NCI-H2196 (cell line): ENCODE measurements at regions not wholly inside any gene's neighbourhood (a gene's known extent, or its start where the extent isn't known, plus 50 kb on each side); places are given as distances from the start of the nearest gene placed in this dataset.
"Not testable (repeated sequence)": the region's sequence is repeated elsewhere in the genome, so short reads cannot be mapped to it uniquely, and the experiment has no call there.

Source experiments
- DNase-seq: peaks from one replicate; lab custom pipeline; 2025; ENCODE audit not compliant: unreplicated experiment; lab: John Stamatoyannopoulos, UW

- no peak for DNase-seq
Measured at GRCh38 chr2:239719791-239720360, 305.3 kb downstream of the NDUFA10 start.

- DNase-seq: not testable (repeated sequence)
Measured at GRCh38 chr2:239718991-239719390, 306.2 kb downstream of the NDUFA10 start.

GRCh38 chr2:239717706-239718105 is 307.4 kb downstream of the NDUFA10 start:
- DNase-seq: no peak

GRCh38 chr2:239717319-239717675 is 307.8 kb downstream of the NDUFA10 start:
- no peak for DNase-seq

- DNase-seq: no peak
Measured at GRCh38 chr2:239716536-239717318, 308.4 kb downstream of the NDUFA10 start.

- no peak for DNase-seq
Measured at GRCh38 chr2:239716009-239716408, 309.1 kb downstream of the NDUFA10 start.

- no peak for DNase-seq
Measured at GRCh38 chr2:239715606-239716005, 309.5 kb downstream of the NDUFA10 start.

GRCh38 chr2:239715202-239715601 is 309.9 kb downstream of the NDUFA10 start:
- no peak for DNase-seq

GRCh38 chr2:239714116-239714515 is 311.0 kb downstream of the NDUFA10 start:
- DNase-seq: no peak

- no peak for DNase-seq
Measured at GRCh38 chr2:239712755-239713154, 311.9 kb upstream of the HDAC4 start.

GRCh38 chr2:239711911-239712570 is 311.2 kb upstream of the HDAC4 start:
- DNase-seq: no peak

- no peak for DNase-seq
Measured at GRCh38 chr2:239710953-239711861, 310.4 kb upstream of the HDAC4 start.

GRCh38 chr2:239706367-239706766 is 305.5 kb upstream of the HDAC4 start:
- no peak for DNase-seq

- no peak for DNase-seq
Measured at GRCh38 chr2:239704737-239705136, 303.9 kb upstream of the HDAC4 start.

GRCh38 chr2:239703834-239704233 is 303.0 kb upstream of the HDAC4 start:
- DNase-seq: no peak

- no peak for DNase-seq
Measured at GRCh38 chr2:239700686-239701345, 300.0 kb upstream of the HDAC4 start.

- no peak for DNase-seq
Measured at GRCh38 chr2:239697399-239698164, 296.8 kb upstream of the HDAC4 start.

- DNase-seq: no peak
Measured at GRCh38 chr2:239696559-239697207, 295.9 kb upstream of the HDAC4 start.

GRCh38 chr2:239695728-239696240 is 295.0 kb upstream of the HDAC4 start:
- no peak for DNase-seq
